ENCODE measurements at regions not wholly inside any gene's neighbourhood (a gene's known extent, or its start where the extent isn't known, plus 50 kb on each side); places are given as distances from the start of the nearest gene placed in this dataset.

GRCh38 chr12:90899456-90900182, 55.4 kb downstream of the CCER1 start:
- intact Hi-C loops (cut with DNase I): no loop called here
- Histone ChIP-seq H3K4me3 (no peak overlapping the region), H3K9me3 (no peaks in the 10 kb centered on the region), H3K4me1 (peaks cover 0 to 5% (median 2%) of the 10 kb centered on the region in 4 donors), H3K27ac (no peak overlapping the region), H3K27me3 (no peaks in the 10 kb centered on the region), H3K36me3 (no peaks in the 10 kb centered on the region)
- WGBS, 2 donors: 72 to 83% methylated on average over 4 of the region's 4 CpGs
- no peak for TF ChIP-seq EP300 (IDR thresholded peaks at IDR 0.05)
- TF ChIP-seq POLR2A (IDR thresholded peaks at IDR 0.05): no peak
- no peak for DNase-seq

- no peak overlapping the region for H3K4me3 ChIP-seq
- H3K27me3 ChIP-seq: no peaks in the 10 kb centered on the region
- H3K4me1 ChIP-seq: peaks cover 0 to 5% (median 2%) of the 10 kb centered on the region in 4 donors
- H3K27ac ChIP-seq: no peak overlapping the region
- H3K9me3 ChIP-seq: no peaks in the 10 kb centered on the region
- no peak for TF ChIP-seq POLR2AphosphoS5 (IDR thresholded peaks at IDR 0.05)
- TF ChIP-seq CTCF (IDR thresholded peaks at IDR 0.05): no peak
- no peak for TF ChIP-seq POLR2A (IDR thresholded peaks at IDR 0.05)
- no peak for TF ChIP-seq EP300 (IDR thresholded peaks at IDR 0.05)
- no peaks in the 10 kb centered on the region for H3K36me3 ChIP-seq
- intact Hi-C loops (cut with DNase I): no loop called here
- no peak for DNase-seq
Observed at GRCh38 chr12:90897986-90898385, 57.0 kb downstream of the CCER1 start.

- Histone ChIP-seq H3K36me3 (no peaks in the 10 kb centered on the region), H3K9me3 (no peaks in the 10 kb centered on the region), H3K27ac (no peak overlapping the region), H3K27me3 (no peaks in the 10 kb centered on the region), H3K4me1 (peaks cover 0 to 5% (median 2%) of the 10 kb centered on the region in 4 donors), H3K4me3 (no peak overlapping the region)
- intact Hi-C loops (cut with DNase I): no loop called here
- DNase-seq: no peak
- TF ChIP-seq POLR2A (IDR thresholded peaks at IDR 0.05) (no peak), EP300 (IDR thresholded peaks at IDR 0.05) (no peak), POLR2AphosphoS5 (IDR thresholded peaks at IDR 0.05) (no peak), CTCF (IDR thresholded peaks at IDR 0.05) (no peak)
- WGBS, 2 donors: 93 to 95% methylated on average over 3 of the region's 3 CpGs
Observed at GRCh38 chr12:90897316-90897715, 57.7 kb downstream of the CCER1 start.

GRCh38 chr12:90896821-90897220, 58.2 kb downstream of the CCER1 start:
- H3K4me1 ChIP-seq: peaks cover 0 to 5% (median 2%) of the 10 kb centered on the region in 4 donors
- 92 to 98% methylated on average over 1 of the region's 1 CpG for WGBS, 2 donors
- H3K9me3 ChIP-seq: no peaks in the 10 kb centered on the region
- no peak overlapping the region for H3K4me3 ChIP-seq
- H3K36me3 ChIP-seq: no peaks in the 10 kb centered on the region
- TF ChIP-seq CTCF (IDR thresholded peaks at IDR 0.05): no peak
- TF ChIP-seq EP300 (IDR thresholded peaks at IDR 0.05): no peak
- no peak for TF ChIP-seq POLR2AphosphoS5 (IDR thresholded peaks at IDR 0.05)
- TF ChIP-seq POLR2A (IDR thresholded peaks at IDR 0.05): no peak
- DNase-seq: no peak
- intact Hi-C loops (cut with DNase I): no loop called here
- H3K27me3 ChIP-seq: no peaks in the 10 kb centered on the region
- H3K27ac ChIP-seq: no peak overlapping the region

GRCh38 chr12:90896164-90896563, 58.8 kb downstream of the CCER1 start:
- intact Hi-C loops (cut with DNase I): no loop called here
- no peak for TF ChIP-seq POLR2A (IDR thresholded peaks at IDR 0.05)
- no peak for TF ChIP-seq POLR2AphosphoS5 (IDR thresholded peaks at IDR 0.05)
- TF ChIP-seq EP300 (IDR thresholded peaks at IDR 0.05): no peak
- no peak for TF ChIP-seq CTCF (IDR thresholded peaks at IDR 0.05)
- Histone ChIP-seq H3K27ac (no peak overlapping the region), H3K4me1 (peaks cover 0 to 5% (median 2%) of the 10 kb centered on the region in 4 donors), H3K9me3 (no peaks in the 10 kb centered on the region), H3K4me3 (no peak overlapping the region), H3K27me3 (no peaks in the 10 kb centered on the region), H3K36me3 (no peaks in the 10 kb centered on the region)
- DNase-seq: no peak

Measured in sigmoid colon (tissue), 6 donors.